CD1c-positive myeloid dendritic cell (primary cell): ENCODE measurements at regions not wholly inside any gene's neighbourhood (a gene's known extent, or its start where the extent isn't known, plus 50 kb on each side); places are given as distances from the start of the nearest gene placed in this dataset.
A peak's percentile ranks its signal among the peaks of the same experiment; 100 is the strongest.

Experiments used
- DNase-seq: peaks from one replicate; pipeline ENCODE4 v3.0.0-alpha.2; 2016; ENCODE audit errors: extremely low spot score

DNA sequence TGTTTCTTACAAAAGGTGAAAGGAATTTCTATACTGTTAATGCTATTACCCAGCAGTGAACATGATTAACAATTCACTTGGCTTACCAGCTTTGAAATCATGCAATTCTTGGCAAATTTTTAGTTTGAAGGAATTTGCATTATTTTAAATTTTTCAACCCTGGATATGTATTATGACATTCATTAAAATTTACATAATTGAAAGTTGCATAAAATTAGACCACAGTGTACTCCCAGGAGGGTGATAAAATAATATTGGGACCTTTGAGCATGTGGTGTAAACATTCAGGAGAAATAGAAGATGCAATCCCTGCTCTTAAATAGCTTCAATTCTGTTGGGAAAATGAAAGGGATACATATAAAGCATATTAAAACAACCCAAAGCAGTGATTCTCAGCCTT, 412.2 kb upstream of the SGCD start:
- DNase-seq = no peak

DNA sequence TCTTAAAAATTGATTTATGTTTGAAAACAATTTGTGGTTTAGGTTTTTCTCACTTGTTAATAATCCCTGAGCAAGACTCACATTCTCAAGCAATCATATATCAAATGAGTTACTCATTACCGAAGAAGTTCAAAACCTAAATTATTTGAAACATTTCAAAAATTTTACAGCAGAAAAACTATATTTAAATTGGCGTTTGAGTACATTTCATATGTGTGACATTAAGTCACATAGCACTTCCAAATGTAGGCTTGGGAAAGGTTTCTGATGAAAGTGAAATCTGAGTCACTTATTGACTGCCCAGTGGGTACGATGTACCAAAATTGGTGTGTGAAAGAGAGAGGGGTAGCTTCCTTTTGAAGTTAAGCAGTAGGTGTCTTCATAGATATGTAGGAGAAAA, 411.4 kb upstream of the SGCD start:
- no peak for DNase-seq

DNA sequence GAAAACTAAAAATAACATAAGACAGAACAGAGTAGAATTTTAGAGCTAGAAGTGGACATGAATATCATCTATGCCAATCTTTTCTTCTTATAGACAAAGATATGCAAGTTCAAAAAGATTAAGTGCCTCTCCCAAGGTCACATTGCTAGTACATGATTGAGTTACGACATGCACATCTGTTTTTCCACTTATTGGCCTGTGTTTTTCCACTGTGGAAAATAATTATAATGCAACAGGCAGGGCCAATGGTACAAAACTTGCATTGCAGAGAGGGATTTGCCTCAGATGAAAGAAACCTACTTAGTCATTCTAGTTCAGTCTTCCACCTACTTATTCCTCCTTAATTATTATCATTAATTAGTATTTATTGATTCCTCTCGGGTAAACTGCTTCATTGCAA, 407.8 kb upstream of the SGCD start:
- DNase-seq = no peak

DNA sequence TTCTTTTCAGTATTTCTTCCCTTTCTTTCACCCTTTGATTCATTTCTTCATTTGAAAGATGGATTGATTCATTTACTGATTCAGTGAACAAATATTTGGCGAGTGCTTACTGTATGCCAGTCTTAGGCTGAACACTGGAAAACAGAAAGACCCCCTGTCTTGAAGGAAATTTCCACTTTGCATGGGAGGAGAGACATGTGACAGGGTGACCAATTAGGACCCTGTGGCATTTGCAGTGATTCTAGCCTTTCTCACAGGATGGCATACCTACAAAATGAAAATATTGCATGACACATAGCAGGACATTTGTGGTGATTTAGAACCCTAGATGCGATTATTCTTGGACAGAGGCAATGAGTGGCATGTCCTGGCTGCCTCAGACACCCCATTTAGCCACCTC, 407.2 kb upstream of the SGCD start:
- no peak for DNase-seq

DNA sequence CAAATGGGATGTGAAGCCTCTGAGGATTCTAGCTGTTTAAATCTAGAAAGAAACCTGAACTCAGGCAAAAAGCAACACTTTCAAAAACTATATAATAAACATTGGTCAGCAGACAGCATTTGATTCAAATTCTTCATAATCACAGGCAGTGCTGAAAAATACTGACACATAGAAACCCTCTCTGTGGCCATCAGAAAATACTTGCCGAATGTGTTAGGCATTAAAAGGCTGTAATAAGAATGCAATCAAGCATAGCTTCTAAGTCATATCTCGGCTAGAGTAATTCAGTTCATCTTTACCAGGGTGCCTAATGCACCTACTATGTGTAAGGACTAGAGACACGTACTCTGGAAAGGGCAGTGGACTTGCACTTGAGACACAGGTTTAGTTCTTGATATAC, 405.3 kb upstream of the SGCD start:
- no peak for DNase-seq

DNA sequence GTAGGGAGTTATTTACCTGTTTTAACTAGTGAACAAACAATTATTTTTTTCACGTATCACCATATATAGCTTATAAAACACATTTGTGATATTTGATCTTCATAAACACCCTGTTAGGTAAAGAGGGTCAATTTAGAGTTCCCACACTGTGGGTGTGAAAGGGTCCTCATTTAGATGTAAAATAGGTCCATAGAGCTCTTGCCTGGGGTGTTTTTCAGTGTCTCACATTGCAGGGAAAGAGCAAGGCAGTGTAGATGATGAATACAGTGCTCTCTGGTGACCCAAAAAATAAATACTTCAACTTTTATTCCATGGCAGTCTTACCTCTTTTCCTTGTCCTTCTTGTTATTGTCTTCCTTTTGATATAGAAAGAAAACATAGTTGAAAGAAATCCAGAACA, 403.2 kb upstream of the SGCD start:
- no peak for DNase-seq

DNA sequence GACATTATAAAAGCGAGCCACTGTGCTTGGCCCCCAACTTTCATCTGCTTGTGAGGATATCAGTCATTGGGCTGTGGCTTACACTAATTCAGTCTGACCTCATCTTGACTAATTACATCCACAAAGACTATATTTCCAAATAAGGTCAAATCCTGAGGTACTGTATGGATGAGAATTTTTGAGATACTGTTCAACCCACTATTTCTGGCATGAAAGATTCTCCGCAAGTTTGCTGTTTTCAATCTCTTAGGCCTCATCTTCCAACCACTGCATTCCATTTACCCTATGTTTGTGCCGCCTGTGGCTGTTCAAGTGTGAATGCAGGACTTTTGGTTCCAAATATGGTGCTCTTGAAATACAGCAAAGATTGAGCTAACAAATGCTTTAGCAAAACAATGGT, 400.9 kb upstream of the SGCD start:
- no peak for DNase-seq

DNA sequence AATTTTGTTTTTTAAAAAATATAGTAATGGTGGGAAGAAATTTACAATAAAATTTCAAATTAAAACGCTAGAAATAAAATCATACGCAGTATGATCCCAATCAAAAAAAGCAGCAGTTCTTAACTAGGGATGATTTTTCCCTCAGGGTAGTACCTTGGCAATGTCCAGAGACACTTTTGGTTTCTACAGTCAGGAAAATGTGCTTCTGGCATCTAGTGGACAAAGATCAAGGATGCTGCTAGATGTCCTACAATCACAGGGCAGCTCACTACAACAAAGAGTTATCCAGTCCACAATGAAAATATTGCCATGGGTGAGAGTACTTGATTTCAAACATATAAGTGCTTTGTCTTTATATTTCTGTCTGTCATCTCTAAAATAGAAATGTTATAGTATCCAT, 400.2 kb upstream of the SGCD start:
- no peak for DNase-seq

DNA sequence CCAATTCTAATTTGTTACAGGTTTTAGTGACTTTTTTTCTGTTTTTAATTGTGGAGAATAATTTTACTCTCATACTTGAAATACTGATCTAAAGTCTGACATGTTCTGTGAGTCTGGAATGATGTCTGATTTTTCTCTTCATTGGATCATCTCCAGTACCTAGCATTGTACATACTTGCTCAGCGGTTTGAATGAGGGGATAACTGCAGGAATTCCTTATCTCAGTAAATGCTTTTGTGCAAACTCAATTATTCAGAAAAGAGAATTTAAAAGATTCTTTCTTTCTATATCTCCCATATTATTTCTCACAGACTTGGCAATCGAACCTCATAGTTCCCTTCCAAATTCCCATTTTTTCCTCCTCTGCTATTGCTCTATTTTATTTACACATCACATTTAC, 397.9 kb upstream of the SGCD start:
- no peak for DNase-seq

DNA sequence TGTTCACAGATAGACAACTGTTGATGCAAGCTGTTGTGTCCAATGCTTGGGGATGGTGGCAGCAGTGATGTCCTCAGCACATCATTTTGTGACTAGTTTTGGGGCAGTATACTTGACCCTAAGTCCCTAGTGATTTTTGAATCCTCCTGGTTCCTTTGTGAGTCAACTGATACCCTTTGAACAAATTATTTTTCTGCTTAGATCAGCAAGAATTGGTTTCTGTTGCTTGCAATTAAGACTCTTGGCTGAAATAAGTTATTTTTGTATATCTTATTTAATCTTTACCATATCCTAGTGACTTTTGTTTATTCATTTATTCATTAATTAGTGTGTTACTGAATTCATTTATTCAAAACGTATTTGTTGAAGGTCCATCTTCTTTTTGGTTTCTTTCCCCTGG, 392.0 kb upstream of the SGCD start:
- no peak for DNase-seq

DNA sequence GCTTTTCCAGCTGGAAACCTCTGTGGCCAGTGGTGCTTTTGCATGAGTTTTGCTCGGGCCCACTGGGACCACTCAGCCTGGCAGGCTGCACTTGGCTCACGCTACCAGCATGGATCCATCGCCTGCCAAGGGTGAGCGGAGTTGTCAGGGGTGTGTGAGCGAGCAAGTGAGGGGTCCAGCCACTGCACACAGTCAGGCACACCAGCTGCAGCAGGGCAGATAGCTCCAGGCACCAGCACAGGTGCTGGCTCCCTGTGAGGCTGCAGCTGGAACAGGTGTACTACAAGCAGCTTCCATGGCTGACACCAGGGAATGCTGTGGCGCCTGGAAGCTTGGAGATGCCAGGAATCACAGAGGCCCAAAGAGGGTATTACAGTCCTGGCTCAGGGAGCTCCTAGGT, 391.2 kb upstream of the SGCD start:
- DNase-seq = no peak

DNA sequence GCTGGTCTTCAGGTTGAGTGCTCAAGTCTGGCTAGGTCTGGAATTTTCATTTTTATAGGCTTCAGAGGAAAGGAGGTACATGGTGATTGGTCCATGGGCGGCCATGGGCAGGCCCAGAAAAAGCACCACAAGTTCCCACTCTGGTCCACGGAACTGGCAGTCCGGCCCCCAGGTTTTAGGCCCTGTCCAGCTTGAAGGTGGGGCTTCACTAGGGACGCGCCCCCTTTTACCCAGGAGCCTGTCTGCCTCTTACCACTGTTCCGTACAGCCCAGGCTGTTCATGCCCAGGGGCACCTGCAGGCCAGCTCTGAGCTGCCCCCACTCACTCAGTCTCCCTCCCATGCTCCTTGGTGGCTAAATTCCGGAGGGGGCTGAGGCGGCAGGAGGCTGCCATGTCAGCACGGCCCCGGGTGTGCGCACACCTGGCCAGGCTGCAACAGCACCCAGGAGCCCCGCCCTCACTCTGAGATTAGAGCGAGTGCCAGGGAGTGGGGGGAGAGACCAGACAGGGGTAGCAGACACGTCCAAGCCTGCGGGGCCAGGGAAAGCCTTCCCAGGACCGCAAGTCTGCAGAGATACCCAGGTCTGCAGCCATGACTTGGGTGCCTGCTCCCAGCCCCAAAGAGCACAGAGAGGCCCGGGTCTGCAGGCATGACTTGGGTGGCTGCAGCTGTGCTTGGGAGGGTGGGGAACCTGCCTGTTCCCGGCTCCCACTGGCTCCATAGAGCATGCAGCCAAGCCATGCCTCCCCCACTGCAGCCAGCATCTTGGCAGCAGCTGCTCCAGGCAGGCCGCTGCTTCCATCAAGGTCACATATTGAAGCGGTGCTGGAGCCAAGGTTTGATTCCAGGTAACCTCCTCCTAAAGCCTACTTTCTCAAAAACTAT, 390.2 kb upstream of the SGCD start:
- DNase-seq = no peak

DNA sequence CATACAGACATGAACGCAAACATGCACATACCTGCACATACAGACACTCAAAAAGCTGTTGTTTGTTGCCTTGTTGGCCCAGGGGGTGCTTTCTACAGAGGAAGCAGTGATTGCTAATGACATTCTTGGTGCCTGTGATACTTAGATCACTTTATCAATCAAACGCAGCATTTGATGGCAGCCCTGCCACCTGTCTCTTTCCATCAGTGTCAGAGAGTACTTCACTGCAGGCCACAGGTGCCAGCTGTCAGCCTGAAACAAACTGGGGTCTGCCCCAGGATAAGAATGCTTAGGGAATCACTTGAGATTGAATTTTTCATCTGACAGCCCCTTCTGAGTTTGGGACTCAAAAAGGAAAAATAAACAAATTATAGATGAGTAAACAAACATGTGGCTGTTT, 388.9 kb upstream of the SGCD start:
- no peak for DNase-seq

DNA sequence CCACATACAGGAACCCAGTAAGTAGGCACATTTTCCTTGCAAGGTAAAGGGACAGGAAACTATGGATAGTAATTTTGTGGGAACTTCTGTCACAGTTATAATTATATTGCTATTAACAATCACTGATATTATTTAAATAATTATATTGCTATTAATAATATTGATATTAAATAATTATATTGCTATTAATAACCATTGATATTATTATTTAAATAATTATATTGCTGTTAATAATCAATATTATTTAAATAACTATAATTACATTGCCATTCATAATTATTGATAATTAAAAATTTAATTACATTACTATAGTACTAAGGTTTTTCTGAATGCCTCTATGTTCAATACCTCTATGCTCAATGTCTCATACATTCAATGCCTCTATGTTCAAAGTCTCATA, 385.6 kb upstream of the SGCD start:
- DNase-seq = no peak

DNA sequence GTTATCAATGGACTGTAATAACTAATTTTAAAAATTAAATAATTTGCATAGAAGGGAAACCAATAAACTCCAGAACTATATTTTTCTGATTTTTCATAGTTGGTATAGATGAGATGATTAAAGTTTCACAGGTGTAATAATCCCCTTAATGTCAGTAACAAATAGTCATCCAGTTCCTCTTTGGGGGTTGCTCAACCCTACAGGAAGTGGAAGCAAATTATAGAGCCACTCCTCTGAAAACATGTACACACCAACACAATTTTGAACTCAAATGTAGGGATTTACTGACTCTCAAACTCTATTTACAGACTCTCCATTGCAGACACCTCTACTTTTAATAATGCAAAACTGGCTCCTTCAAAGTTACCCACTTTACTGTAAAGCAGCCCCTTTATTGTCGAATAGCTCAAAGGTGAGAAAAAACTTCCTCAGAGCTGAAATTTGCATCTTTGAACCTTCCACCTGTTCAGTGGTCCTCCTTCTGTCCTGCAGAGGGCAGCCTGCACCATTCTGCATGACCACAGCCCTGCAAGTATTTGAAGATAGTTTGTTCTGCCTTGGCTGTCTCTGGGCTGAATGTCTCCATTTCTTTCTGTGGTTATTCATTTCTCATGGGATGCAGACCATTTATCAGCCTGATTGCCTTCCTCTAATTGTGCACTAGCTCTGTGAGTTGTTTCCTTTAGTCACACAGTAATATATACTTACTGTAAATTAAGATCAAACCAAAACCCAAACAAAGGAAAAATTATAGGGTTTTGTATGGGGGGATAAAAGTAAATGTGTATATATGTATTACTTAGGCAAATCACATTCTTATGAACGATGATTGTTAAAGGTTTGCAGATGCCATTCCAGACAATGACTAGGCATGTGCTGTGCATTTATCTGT, 383.2 kb upstream of the SGCD start:
- DNase-seq = peak; percentile 3

DNA sequence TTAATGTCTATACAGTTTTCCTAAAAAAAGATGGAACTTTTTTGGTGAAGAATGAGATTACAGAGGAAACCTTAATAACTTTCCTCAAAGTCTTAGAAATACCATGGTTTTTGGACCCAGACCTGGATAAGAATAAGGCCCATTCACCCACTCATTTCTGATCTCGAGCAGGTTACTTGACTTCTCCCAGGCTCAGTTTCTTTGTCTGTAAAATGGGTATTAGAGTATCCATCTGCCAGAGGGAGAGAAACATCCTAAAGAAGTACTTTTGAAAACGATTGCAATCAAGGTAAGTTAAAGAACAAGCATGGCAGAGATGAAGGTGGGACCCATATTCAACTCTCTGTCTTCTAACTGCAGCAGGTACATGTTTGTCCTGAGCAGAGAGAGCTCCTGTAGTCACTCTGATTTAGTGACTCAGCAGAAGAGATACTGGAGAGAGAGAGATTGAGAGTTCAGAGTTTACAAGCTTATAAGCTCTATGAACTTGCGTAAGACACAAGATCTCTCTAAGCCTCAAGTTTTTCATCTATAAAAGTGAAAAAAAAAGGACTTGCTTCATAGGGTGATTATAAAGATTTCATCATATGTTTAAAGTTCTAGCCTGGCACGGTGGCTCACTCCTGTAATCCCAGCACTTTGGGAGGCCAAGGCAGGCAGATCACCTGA, 379.4 kb upstream of the SGCD start:
- DNase-seq = no peak

DNA sequence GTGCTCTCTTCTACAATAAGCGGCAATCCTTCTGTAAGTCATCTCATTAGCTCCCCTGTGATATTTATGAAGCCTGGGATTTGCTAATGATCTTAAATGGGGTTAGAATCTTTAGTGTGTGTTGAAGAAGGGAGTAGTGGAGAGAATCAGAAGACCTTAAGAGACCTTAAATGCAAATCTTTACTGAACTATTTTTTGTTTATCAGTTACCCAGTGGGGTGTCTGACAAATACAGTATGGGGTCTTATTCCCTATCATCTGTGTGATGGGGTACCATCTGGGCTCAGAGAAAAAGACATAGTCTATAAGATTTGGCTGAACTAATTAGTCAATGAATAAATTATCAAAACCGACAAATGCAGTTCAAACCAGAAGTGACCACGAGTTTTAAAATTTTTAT, 378.4 kb upstream of the SGCD start:
- no peak for DNase-seq

DNA sequence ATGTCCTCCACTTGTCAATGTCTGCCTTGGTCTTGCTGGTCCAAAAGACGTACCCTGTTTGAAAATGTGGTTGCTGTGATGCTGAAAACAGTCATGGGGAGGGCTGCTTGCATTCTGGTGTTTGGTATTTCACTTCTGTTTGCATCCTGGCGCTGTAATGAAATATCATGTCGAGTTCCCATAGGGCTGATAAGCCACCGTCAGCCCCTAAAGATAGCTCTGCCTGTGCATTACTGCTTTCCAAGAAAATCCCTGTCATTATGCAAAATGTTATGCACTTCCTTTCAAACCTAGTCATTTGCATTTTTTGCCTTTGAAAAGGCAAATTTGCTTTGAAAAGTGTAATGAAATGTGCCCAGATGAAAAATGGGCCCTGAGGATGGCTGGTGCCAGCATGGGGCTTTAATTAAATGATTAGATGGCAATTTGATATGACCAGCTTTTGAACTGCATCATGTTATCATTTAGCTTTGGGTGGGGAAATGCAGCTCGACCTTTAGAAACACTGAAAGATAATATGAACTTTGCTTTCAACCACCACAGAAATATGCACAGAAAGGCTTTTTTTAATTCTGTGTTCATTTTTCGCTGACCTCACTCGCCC, 374.4 kb upstream of the SGCD start:
- DNase-seq = no peak

DNA sequence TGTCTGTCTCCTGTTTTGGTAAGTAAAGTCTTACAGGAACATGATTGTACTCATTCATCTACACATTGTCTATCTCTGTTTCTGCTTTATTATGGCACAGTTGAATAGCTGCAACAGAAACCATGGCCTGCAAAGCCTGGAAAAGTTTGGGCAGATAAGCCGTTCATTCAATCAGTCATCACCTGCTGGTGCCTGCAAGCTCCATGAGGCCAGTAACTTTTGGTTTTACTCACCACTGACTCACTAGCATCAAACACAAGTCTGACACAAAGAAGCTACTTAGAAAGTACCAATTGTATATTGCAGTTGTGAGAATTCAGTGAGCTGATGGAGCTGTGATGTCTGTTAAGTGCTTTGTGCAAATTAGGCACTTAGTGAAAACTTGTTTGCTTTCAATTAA, 373.6 kb upstream of the SGCD start:
- DNase-seq = no peak

DNA sequence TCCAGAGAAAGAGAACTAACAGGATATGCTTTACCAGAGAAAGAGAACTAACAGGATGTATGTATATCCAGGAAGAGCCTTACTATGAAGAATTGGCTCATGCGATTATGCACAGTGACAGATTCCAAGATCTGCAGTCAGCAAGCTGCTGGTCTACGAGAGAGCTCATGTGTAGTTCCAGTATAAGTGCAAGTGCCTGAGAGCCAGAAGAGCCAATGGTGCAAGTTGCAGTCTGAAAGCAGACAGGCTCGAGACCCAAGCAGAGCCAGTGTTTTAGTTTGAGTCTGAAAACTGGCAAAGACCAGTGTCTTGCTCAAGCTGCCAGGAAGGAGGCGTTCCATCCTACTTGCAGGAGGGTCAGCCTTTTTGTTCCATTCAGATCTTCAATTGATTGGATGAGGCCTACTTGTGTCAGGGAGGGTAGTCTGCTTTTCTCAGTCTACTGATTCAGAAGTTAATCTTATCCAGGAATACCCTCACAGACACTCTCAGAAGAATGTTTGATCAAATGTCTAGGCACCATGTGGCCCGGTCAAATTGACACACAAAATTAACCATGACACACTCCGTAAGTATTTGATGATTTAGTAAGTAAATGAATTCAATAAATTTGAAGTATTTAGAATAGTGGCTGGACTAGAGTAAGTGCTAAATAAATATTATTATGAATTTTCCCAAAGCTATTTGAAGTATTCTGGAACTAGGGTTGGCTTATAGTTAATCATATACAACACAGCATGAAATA, 372.1 kb upstream of the SGCD start:
- DNase-seq = no peak

DNA sequence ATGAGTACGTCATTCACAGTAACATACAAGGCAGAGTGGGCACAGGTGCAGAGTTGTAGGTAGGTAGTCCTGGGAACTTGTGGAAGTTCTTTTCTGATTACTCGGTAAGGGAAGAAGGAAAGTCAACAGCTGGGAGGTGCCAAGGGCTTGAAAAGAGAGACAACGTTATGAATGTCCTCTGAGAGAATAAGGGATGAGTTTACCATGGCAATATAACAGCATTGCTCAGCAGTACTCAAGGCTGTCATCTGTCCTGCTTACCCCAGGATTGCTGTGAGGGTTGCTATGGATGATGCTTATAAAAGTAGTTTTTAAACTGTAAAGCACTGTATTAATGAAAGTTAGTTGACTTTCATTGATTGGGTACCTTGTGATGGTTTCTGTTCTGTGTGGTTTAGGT, 369.1 kb upstream of the SGCD start:
- DNase-seq = no peak
